GM19351 (cell line): ENCODE measurements at regions not wholly inside any gene's neighbourhood (a gene's known extent, or its start where the extent isn't known, plus 50 kb on each side); places are given as distances from the start of the nearest gene placed in this dataset.
A peak's percentile ranks its signal among the peaks of the same experiment; 100 is the strongest.

Experiments
- ATAC-seq: cut with Tn5 transposase; IDR thresholded peaks from one replicate; pipeline ENCODE4 v1.9.1; 2021; ENCODE audit warnings: mild to moderate bottlenecking, moderate library complexity; ENCODE audit not compliant: unreplicated experiment

DNA sequence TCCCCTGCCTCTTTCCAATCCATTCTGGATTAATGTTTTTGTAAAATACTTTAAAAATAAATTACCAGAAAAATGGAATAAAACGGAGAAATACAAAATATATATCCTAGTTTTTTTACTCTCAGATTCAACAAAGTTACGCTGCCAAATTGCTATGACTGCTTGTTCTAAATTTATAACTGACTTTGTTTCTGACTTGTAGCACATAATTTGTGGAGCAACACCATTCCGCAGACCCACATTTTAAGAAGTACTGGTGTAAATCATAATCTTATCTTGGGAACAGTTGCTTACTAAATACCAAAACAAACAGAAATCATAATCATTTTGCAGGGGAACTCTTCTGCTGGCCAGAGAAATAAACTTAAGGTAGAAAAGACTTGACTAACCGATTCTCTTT, 339.4 kb upstream of the CBLB start:
- no peak for ATAC-seq

DNA sequence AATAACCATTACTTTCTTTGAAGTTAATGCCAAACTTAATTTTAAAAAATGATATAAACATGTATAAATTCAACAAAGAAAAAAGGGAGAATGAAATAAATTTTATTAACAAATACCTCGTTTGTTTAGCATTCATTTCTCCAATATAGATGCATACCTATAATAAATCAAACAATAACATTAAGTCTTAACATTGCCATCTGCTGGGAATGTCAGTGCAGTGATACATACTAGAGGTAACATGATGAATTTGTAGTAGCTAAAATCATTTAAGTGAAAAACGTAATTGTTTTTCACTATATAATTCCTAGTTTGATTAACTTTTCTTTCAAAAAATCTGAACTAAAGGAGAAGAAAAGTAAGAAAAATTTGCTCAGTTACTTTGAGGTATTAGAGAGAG, 340.2 kb upstream of the CBLB start:
- ATAC-seq: no peak

DNA sequence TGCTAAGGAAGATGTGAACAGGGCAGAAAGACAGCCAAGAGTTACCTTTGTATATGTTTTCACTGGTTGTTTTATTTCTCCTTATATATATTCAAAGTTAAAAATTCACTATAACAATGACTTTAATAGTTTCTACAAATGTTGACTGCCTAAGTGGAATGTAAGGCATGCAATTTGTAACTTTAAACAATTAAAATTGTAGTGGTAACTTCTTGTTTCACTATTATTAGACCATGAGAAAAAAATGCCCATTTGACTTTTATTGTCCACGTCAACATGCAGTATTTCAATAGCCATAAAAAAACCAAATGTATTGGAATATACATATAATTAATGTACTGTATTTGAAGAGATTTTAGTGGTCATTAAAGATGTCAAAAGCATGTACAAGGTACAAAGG, 340.7 kb upstream of the CBLB start:
- ATAC-seq: no peak

DNA sequence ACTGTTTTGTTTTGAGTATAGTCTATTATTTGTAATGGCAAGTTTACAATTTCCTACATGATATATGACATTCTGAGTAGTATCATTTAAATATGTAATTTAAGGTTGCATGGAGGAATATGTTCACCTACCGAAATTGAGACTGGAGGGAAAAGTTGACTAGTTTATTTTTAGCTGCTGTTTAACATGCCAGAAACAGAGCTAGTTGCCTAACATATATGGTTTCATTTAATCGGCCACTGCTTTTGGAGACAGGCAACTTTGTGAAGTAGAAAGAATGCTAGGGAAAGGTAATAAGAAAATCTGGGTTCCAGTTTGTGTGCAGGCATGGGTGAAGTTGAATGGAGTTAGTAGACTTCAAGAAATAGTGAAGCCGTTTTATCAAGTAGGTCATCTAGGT, 342.1 kb upstream of the CBLB start:
- ATAC-seq: no peak

DNA sequence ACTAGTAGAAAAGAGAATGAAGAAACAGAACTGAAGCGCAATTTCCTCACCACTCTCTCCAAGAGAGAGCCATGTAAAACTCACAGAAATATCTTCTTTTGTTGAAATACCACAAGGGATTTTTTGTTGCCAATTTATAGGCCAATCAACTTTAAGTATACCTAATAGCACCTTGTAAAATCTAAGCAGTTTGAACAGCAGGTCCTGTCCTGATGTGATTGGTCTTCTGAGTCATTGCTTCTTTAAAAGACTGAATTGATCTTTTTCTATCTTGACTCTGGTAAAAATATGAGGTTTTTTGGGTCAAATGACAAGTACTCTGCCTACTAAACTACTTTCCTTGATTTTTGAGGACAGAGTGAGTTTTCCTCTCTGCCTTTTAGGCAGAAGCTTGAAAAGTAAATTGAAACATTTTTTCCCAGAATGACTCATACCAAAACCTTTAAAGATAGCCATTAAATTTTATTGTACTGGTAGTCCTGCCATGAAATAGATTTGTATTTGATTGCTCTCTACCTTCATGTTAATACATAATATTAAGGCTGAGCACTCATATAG, 343.9 kb upstream of the CBLB start:
- no peak for ATAC-seq

DNA sequence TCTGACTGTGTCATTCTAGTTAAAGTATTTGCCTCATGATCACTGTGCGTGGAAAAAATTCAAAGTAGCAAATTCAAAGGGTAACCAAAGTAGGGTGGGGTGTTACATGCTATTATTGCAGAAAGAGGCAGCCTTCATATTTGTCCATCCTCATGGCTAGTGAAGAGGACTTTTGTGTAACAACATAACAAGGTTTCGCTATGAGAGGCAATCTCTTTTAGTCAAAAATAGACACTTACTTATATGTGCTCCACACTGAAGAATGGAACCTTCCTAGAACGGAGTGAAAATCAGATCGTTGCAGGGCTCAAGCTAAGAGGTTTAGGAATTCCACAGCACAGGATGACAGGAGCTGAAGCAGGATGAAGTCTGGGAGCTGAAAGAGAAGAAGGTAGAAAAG, 345.1 kb upstream of the CBLB start:
- ATAC-seq: peak; percentile 62

DNA sequence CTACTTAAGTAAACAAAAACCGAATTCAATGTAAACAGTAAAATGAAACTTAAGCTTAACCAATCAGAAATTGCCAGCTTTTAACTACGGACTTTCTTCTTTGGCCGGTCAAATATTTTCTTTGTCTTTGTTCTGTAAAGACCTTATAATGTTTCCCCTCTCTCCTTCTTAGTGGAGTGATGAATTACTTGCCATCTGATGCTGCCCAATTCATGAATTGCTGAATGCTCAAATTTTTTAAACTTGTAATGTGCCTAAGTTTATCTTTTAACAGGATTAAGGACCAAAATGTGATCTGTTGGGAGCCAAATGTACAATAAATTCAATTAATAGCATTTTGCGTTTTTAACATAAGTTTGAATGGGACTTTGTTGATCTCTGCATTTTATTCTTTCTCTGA, 345.8 kb upstream of the CBLB start:
- no peak for ATAC-seq

DNA sequence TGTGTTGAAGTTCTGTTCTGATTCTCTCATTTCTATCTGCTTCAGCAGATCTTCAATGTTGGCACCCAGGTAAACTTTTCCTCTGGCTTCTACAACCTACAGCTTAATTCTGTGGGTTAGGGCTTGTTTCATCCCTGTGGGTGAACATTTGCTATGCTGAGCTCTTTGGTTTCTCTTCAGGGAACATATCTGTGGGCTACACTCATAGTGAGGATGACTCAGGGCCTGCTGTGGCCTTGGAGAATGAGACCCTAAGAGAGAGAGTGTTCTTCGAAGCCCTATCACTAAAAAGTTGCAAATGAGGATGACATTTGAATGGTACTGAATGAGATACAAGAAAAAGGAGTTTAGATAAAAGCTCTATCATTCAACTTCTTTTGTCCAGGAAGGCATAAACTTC, 346.2 kb upstream of the CBLB start:
- ATAC-seq: no peak

DNA sequence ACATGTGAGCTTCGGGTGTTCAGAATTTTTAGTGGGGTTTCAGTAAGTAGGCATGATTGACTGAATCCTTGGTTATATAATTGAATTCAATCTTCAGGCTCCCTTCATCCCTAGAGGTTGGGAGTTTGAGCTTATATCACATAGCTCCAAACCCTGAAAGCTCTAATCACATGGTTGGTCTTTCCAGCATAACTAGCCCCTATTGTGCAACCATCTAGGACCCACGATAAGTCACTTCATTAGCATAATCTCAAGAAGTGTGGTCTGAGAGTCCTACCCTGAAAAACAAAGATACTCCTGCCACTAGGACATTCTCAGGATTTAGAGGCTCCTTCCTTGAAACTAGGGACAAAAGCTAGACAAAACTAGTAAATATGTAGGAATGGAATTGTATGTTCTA, 348.9 kb upstream of the CBLB start:
- no peak for ATAC-seq

DNA sequence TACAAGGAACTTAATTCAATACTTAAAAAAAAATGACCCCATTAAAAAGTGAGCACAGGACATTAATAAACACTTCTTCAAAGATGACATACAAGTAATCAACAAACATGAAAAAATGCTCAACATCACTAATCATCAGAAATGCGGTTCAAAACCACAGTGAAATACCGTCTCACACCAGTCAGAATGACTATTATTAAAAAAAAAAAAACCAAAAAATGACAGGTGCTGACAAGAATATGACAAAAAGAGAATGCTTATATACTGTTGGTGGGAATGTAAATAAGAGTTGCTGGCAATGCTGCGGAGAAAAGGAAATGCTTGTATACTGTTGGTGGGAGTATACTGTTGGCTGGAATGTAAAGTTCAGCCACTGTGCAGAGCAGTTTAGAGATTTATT, 358.3 kb upstream of the CBLB start:
- ATAC-seq: no peak

DNA sequence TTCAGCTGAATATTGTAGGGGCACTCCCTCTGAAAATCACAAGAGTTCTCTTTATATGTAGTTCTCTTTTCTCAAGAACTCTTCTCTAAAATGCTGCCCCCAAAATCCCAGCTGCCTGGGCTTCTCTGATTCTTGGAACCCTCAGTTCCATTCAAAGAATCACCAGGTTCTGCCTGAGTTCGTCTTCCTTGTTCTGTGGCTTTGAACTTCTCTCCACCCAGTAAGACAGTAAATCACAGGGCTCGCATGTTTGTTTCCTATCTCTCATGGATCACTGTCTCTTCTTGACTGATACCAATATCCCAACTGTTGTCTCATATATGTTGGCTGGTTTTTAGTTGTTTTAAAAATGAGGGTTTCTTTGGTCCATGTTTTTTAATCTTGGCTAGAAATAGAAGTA, 359.5 kb upstream of the CBLB start:
- ATAC-seq: no peak

DNA sequence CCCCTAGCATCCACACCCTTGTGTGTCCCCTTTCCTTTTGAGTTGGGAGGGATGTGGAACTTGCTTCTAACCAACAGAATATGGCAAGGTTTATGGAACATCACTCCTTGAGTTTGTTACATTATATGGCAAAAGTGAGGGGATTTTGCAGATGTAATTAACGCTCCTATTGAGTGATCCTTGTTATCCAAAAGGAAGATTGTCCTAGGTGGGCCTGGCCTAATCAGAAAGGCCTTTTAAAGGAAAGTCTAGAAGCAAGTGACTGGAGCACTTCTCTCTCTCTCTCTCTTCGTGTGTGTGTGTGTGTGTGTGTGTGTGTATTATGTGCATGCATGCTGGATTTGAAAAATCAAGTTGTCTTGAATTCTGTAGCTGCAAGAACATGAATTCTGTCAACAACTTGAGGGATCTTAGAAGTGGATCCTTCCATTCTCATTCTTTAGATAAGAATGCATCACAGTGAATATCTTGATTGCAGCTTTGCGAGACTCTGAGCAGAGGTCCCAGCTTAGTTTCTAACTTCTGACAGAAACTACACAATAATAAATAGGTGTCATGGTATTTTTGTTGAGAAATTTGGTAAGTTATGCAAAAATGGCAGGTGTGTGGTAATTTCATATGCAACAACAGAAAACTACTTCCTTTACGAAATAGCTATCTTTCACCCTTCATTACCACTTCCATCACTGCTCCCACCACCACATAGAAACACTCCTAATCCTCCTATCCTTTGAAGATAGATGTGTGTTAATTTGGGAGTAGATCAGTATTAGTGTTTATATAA, 360.9 kb upstream of the CBLB start:
- no peak for ATAC-seq

DNA sequence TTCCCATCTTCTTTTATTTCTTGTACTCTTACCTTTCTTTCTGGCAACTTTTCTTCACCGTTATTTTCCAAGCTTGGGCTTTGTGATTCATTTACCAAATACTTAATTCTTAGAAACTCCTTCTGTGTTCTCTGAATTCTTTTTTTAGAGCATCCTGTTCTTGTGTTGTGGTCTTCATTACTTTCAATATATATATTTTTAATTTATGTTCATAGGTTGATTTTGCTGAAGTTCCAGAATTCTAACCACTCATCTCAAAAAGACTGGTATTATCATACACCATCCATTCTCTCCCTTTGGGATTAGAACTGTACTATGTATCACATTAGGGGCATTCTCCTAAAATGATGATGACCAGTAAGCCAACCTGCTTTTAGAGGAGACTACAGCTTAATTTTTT, 362.3 kb upstream of the CBLB start:
- ATAC-seq: no peak

DNA sequence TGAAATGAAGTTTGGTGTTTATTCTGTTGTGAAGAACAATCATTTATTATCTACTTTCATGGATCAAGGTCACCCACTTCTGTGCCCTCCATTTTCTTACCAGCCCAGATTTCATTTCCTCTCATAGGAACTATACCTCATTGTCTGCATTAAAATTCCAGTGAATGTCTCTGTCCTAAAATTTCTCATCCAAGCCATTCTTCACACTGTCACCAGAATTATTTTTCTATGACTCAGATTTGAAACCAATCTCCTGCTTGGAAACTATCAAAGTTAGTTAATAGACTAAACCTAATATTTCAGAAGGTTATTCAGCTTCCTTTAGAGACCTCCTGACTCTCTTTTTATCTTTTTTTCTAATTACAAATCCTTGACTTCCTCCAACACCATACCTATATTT, 364.1 kb upstream of the CBLB start:
- no peak for ATAC-seq

DNA sequence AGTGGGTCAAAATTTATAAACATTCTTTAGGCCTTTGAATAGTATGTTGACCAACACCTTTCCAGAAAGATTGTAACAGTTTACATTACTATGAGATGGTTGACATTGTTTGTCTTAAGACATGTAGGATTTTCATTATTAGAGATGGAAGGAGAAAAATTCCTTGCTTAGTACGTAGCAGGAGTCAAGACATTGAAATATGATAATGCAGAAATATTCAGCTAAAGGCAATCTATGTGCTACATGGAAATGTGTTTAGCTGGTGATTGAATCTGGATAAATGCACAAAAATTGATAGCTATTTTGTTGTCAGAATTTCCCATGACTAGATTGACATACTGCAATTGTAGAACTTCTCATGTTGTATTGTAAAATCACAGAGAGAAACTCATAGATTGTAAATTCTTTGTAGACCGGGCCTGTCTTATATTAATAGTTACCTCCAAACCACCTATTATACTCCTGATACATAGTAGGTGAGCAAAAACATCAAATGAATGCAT, 370.4 kb upstream of the CBLB start:
- no peak for ATAC-seq

DNA sequence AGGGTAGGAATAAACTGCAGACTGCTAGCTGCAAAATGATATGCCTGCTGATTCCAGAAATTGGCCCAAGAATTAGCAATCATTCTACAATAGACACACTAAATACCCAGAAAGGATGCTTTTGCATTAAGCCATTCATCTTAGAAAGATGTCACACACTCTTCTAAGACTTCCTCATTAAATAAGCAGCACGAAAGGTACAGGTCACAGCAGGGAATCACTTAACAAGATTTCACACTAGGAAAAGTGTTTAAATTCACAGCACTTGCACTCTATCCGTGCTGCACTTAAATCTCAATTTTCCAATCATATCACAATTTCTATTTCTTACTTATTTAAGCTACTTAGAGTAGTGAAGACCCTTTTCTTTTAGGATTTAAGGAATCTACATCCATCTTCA, 372.8 kb upstream of the CBLB start:
- ATAC-seq: no peak

DNA sequence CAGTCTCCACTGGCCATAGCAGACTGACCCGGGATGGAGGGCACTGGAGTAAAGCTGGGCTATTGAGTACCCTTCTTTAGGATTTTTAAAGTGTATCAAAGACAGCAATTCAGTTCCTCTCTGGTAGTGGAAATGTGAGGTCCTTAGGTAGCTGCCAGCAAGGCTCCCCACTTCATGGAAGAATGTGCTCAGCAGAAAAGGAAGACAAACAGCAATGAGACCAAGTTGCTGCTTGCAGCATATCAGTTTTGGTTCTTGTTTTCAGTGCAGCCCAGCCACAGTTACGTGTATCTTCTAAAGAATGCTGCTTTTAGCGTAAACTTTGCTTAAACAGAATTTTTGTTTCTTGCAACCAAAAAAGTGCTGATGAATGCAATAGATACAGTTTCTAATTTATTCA, 374.0 kb upstream of the CBLB start:
- peak; percentile 92 for ATAC-seq

DNA sequence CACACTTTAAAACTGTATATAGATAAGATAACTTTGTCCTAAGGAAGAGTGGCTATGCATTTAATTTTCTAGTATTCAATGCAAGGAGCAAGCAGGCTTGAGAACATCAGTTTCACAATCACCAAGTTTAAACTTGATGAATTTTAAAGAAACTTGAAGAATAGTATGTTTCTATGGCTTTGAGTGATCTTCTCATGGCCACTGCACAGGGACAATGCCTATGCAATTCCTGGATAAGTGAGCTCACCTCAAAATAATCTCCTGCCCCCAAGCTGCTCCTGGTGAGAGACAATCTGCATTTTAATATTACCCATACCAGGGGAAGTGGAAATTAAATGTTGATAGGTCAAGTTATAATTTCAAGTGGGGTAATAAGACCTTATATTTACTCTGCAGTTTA, 376.6 kb upstream of the CBLB start:
- ATAC-seq: no peak

DNA sequence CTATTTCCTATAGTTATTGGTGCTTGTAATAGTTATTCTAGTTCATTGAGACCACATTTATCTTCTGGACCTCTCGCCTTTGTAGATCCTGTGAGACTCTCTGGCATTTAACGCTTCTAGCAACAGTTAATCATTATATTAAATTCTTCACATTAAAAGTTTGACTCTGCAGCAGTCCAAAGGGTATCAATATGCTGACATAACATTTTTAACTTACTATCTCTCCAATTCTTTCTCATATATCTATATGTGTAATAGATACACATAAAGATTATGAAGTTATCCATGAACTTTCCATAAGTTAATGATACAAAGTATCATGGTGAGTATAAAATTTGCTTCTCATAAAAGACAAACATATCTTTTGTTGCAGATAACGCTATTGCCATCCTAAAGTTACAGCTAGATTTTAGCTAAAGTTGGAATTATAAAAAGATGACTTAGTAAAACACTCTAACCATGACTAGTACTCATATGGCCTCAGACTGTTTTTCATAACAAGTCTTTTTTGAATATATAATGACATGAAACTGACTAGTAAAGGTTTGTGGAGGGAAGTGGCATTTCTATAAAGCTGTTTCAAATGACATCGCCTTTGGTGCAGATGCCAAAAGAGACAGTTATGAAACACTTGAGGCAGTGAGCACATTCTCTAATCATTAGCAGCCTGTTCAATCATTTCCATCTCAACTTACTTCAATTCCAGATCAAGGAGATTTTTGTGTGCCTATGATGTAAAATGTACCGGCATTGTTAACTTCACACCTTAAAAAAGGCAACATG, 379.3 kb upstream of the CBLB start:
- ATAC-seq: peak; percentile 47

DNA sequence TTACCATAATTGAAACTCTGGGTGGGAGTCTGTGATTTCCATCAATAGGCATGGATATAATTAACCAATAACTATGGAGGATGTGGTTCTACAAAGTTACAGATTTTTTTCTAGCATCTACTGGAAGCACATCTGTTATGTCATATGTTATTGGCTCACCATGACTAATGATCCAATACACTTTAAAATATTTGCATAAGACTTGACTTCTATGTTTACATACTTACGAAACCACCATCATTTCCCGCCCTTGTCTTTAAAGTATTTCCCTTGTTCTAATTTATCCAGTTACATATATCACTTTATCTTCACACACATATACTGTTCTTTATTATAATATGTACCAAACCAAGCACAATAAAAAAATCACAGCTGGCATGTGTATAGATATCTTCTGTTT, 380.3 kb upstream of the CBLB start:
- ATAC-seq: no peak

DNA sequence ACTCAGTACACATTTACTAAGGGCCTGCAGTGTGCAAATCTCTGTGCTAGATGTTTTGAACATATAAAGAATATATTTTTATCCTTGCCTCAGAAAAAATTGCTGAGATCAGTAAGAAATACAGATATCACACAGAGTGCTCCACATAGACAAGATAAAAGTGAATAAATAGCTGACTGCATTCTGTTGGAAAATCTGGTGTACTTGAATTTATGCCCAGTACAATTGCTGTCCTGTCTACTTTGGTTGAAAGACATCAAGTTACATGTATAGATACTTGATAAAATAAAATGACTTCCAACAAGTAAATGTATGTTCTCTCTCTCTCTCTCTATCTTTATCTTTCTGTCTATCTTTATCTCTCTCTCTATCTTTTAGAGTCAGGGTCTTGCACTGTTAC, 381.2 kb upstream of the CBLB start:
- ATAC-seq: no peak
